EH (cell line): ENCODE measurements at regions not wholly inside any gene's neighbourhood (a gene's known extent, or its start where the extent isn't known, plus 50 kb on each side); places are given as distances from the start of the nearest gene placed in this dataset.

Experiments used
- DNase-seq: peaks from one replicate; pipeline ENCODE4 v3.0.0-alpha.2; 2015; ENCODE audit warnings: low read depth

GRCh38 chr15:25563596-25563995 is 124.8 kb upstream of the UBE3A start:
- no peak for DNase-seq

DNA sequence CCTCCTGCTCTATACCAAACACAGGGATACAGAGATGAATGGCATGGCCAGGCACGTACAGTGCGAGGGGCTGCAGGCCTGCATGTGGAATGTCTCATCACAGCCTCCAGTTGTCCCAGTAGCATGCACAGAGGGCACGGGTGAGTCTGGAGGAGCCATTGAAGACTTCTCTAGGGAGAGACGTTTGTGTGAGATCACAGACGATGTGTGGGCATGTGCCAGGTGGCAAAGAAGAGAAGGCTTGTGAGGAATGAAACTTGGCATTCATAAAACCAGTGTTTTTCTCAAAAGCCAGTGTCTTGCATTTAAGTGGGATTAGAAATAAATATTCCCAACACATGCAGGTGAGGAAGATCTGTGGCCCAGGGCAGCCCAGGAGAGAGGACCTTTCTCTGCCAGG is 119.1 kb upstream of the UBE3A start:
- no peak for DNase-seq

DNA sequence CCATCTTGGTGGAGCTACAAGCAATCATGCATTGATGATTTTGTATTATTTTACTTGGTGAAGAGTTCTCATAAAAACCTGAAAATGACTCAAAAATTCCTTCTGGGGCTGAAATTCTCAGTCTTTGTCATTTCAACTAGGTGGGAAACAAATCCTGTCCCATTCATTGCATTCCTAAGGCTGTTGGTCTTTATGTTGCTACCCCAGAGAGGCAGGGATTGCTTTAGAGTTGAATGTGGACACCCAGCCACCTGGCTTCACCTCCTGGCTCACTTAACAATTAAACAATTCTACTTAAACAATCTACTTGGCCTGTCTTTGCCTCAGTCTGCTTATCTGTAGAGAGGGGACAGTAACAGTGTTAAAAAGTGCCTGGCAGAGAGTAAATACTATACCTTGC is 117.3 kb upstream of the UBE3A start:
- DNase-seq, result no peak

DNA sequence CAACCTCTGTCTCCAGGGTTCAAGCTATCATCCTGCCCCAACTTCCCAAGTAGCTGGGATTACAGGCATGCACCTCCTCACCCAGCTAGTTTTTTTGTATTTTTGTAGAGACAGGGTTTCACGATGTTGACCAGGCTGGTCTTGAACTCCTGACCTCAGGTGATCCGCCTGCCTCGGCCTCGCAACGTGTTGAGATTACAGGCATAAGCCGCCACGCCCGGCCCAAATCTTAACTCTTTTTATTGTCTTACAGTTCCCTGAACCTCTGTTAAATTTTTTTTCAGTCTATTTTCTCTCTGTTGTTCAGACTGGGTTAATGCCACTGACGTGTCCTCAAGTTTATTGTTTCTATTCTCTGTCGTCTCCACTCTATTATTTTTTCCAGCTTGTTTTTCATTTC is 115.8 kb upstream of the UBE3A start:
- DNase-seq, result no peak

DNA sequence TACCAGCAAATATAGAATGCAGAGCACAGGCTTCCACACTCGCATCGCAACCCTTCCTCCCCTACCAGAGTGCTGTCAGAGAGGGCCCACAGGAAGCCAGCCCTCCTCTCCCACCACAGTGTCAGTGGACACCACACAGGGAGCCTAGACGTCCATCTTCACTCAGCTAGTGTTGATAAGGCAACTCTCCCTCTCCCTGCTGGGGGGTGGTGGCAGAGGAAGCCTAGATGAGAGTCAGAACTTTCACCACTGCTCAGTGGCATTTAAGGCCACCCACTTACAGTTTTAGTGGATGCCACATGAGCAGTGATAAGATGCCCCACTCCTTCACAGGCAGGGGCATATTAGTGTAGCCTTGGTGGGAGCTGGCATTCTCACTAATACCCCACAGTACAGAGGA is 109.8 kb upstream of the UBE3A start:
- no peak for DNase-seq

DNA sequence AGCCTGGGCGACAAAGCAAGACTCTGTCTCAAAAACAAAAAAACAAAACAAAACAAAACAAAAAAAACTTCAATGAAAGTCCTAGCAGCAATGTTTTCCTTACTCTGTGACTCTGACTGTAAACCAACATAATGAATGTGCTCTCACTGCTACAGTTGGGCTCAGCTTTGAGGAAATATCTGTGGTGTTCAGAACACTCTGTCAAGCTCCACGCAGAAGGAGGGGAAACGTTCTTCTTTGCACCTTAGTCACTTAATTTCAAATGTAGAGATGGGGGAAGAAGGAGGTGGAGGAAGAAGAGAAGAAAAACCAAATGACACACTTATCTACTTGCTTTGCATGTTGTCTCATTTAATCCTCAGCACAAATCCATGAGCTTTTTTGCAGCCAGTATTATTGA is 107.1 kb upstream of the UBE3A start:
- DNase-seq, result no peak

DNA sequence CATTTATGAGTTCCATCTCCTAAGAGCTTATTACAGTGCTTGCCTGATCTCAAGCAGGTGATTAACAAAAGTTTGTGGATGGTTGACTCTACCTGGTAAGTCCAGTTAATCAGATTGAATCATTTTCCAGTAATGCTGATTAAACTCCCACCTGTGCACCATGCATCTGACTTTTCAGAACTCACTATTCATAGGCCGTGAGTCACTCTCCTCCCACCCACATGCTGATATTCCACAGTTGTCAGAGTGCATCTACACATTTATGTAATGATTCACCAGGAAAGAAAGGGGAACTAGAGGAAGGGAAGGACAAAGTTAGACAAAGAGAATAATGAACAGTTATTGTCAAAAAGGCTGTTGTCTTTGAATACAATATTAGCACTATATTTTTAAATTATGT is 106.2 kb upstream of the UBE3A start:
- peak; percentile 1 for DNase-seq

DNA sequence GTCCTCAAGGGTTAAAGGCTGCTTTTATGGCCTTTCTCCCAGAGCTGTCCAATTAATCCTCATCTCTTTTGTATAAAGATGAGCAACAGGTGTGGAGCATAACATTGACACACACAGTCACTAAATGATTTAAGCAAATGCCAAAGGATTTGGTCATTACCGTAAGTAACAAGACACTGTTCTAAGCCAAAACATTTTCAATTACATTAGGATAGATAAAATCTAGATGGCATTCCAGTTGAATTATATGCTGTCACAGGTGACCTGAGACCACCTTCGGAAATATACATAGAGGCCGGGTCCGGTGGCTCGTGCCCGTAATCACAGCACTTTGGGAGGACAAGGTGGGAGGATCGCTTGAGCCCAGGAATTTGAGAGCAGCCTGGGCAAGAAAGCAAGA is 105.3 kb upstream of the UBE3A start:
- DNase-seq, result no peak

- peak; percentile 23 for DNase-seq
Observed at GRCh38 chr15:25543196-25543595, 104.4 kb upstream of the UBE3A start.

- no peak for DNase-seq
Observed at GRCh38 chr15:25541228-25541627, 102.4 kb upstream of the UBE3A start.

DNA sequence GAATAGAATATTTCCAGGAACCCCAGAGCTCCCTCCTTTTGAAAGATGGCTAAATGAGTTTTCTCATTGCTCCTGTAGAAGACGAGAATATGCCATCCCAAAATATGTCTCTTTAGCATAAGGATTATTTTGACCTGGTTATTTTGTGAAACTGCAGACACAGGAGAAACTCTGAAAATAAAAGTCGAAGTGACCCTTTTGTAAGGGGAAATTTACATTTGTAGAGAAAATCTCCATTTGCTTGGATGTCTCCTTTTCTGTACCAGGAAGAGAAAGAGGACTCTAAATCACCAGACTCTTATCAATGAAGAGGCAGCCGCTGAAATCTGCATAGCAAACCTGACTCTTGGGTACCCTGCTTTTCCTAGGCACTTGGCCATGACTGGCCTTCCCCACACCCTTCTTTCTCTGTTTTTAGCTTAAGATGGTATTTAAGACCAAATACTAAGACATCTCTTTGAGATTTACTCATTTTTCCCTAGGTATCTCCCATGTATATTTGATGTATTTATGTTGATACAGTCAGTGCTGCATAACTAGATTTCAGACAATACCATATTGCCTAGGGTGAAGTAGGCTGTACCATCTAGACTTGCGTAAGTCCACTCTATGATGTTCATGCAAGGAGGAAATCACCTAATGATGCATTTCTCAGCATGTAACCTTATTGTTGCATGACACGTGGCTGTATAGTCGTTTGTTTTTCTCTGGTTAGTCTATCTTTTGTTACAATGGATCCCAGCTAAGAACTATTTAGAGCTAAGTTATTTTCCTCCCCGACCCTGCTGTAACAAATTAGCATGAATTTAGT is 98.2 kb upstream of the UBE3A start:
- no peak for DNase-seq

- no peak for DNase-seq
Observed at GRCh38 chr15:25535866-25536265, 97.0 kb upstream of the UBE3A start.

DNA sequence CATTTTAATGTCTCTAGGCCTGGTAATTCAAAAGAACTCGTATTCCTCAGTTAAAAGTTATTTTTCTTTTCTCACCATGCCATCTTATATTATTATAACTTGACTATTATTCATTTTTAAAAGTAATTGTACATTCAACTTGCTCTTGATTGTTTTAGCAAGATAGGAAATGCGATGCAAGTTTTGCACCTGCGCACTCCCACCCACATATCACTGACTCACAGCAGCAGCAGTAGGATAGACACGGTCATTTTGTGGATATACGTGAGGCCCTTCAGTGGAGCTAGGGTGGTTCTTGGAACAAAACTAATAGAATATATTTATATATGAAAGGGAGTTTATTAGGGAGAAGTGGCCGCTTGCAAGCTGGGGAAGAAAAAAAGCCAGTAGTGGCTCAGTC is 95.5 kb upstream of the UBE3A start:
- DNase-seq, result no peak

DNA sequence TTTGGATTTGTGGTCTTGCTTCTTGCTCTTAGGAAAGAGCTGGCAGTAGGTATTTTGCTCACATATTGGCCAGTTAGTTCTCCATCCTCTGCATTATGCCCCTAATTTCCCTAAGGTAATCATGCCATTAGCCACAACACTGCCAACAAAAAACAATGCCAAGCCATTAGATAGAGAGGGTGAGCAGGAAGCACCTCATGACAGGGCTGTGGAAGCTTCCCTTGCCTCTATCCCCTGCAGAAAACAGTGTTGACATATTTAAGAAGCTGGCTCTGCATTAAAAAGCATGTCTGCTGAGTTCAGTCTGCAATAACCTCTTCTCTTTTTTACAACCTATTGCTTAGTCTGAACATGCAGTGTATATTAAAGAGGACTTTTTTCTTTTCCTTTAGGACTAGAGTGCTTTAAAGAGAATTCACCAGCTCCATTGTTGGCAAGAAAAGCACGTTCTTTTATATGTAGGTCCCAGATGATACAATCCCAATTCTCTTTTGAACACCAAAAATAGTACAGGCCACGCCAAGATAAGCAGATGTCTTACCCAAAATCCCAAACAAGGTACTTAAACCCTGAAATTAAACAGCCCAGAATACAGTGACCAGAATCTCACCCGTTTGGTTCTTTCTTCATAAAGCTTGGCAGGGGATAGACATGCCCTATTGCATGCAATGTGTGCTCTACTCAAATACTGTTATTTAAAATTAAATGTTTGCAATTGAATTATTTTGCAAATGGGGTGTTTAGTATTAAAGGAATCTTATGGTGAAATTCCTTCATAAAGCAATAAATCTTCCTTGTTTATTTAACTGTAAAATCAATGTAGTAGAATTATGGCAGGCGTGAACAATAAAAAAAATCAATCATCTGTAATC is 93.7 kb upstream of the UBE3A start:
- DNase-seq, result no peak

DNA sequence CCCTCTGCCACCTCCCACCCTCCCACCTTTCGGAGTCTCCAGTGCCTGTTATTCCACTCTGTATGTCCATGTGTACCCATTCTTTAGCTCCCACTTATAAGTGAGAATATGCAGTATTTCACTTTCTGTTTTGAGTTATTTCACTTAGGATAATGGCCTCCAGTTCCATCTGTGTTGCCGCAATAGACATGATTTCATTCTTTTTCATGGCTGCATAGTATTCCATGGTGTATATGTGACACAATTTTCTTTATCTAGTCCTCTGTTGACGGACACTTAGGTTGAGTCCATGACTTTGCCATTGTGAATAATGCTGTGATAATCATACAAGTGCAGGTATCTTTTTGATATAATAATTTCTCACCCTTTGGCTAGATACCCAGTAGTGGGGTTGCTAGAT is 91.0 kb upstream of the UBE3A start:
- no peak for DNase-seq

GRCh38 chr15:25527118-25527517 is 88.3 kb upstream of the UBE3A start:
- DNase-seq, result no peak

DNA sequence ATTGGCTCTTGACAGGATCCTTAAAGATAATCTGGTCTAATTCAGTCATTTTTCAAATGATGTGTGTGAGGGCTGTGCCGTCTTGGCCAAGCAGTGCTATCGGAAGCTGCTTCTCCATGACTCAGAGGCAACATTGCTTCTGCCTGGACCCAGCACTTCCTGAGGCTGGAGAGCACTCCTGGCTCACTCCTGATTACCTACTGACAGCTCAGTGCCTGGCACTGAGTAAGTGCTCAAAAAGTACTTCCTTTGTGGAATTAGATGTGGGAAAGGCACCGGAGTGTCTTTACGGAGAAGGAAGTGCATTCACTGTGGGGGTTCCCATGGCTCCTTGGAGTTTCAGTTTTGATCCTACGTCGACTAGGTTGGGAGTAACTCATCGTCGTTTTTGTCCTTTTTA is 86.9 kb upstream of the UBE3A start:
- no peak for DNase-seq

DNA sequence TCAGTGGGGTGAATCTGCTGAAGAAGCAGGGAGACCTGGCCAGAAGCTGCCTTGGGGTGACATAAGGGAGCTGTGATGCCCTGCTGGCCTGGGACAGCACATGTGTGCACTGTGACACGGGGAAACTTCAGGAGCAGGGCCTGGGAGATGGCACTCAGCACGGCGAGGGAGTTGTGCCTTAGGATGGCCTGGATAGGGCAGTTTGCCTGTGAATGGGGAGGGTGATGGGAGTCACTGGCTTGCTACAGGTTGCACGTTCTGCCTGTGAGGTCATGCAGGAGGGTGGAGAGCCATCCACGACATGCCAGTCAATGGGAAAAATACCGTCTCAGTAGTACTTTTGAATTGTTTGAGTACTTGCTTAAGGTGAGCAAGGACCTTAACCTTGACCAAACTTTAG is 76.8 kb upstream of the UBE3A start:
- DNase-seq, result no peak

- DNase-seq, result no peak
Observed at GRCh38 chr15:25514522-25514921, 75.7 kb upstream of the UBE3A start.

DNA sequence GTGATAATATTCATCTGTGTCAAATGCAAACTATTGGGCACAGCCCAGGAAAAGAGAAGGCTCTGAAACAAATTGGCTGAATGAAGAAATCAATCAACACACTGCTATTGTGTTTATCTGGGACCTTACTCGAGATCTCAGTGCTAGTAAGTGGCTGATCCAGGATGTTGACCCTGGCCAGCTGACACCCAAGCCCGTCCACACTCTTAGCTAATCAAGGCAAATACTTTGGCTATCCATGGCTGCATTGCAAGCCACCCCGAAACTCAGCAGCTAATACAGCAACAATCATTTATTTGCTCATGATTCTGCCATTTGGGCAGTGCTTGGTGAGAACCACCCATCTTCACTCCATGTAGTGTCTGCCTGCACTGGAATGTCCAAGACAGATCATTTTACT is 74.1 kb upstream of the UBE3A start:
- DNase-seq, result no peak

DNA sequence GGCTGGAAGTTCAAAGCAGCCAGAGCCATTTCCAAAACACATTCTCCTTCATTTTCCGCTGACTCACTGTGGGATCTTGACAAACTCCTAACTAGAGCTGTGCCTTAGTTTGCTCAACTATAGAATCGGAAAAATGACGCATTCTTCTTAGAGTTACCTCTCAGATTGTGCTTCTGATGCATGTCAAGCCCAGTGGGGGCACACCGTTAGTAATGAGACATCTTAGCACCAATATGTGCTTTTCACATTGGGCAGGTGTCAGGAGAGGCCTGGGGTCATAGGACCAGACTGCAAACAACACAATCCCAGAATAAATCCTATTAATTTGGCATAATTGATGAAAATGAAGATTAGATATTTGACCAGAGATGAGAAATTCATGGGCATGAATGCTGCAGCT is 71.3 kb upstream of the UBE3A start:
- no peak for DNase-seq

DNA sequence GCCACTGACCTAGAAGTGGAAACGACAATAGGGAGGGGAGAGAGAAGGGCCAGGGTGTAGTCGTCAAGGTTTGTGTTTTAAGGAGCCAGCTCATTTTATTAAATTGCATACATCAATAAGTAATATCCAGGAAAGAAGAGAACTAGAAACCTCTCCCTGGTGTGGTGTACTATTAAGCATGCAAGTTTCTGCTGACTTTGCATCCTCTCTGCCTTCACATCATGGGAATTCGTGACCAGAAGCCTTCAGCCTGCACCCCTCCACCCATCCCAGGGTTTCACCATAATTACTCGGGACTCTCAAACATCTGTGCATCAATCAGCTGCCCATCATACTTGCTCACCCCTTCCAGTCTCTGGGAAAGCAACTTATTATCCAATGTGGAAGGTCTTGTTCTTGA is 70.9 kb upstream of the UBE3A start:
- DNase-seq, result no peak

- peak; percentile 56 for DNase-seq
Observed at GRCh38 chr15:25508369-25509002, 69.7 kb upstream of the UBE3A start.
